ENCODE measurements at regions not wholly inside any gene's neighbourhood (a gene's known extent, or its start where the extent isn't known, plus 50 kb on each side); places are given as distances from the start of the nearest gene placed in this dataset.

- no peak overlapping the region for H3K27ac ChIP-seq
- H3K4me1 ChIP-seq = no peaks in the 10 kb centered on the region
- no peak for TF ChIP-seq CTCF (IDR thresholded peaks at IDR 0.05)
- no peak for TF ChIP-seq POLR2A (IDR thresholded peaks at IDR 0.05)
- no peak overlapping the region for H3K4me3 ChIP-seq
- no peaks in the 10 kb centered on the region for H3K9me3 ChIP-seq
- intact Hi-C loops (cut with DNase I) = no loop called here
- peaks cover 0 to 14% (median 0%) of the 10 kb centered on the region in 4 donors for H3K27me3 ChIP-seq
- no peaks in the 10 kb centered on the region for H3K36me3 ChIP-seq
- no peak for DNase-seq
- 86 to 88% methylated on average over 8 of the region's 8 CpGs for WGBS, 2 donors
Measured at GRCh38 chr11:11758603-11759196, 83.1 kb upstream of the USP47 start.

- H3K4me3 ChIP-seq = no peak overlapping the region
- intact Hi-C loops (cut with DNase I) = no loop called here
- no peaks in the 10 kb centered on the region for H3K4me1 ChIP-seq
- TF ChIP-seq POLR2A (IDR thresholded peaks at IDR 0.05) = no peak
- no peak for TF ChIP-seq CTCF (IDR thresholded peaks at IDR 0.05)
- H3K36me3 ChIP-seq = no peaks in the 10 kb centered on the region
- whole genome bisulfite sequencing, 2 donors = 100% methylated on average over 3 of the region's 3 CpGs; no CpG with 5 or more reads in 1 of the 2 donors
- H3K9me3 ChIP-seq = no peaks in the 10 kb centered on the region
- peaks cover 0 to 17% (median 0%) of the 10 kb centered on the region in 4 donors for H3K27me3 ChIP-seq
- no peak for DNase-seq
- H3K27ac ChIP-seq = no peak overlapping the region
Measured at GRCh38 chr11:11757909-11758308, 83.9 kb upstream of the USP47 start.

GRCh38 chr11:11756718-11757117 is 85.1 kb upstream of the USP47 start:
- Histone ChIP-seq H3K4me3 (no peak overlapping the region), H3K4me1 (no peaks in the 10 kb centered on the region), H3K36me3 (no peaks in the 10 kb centered on the region), H3K27ac (no peak overlapping the region), H3K27me3 (peaks cover 0 to 19% (median 0%) of the 10 kb centered on the region in 4 donors), H3K9me3 (no peaks in the 10 kb centered on the region)
- intact Hi-C loops (cut with DNase I) = no loop called here
- DNase-seq = no peak
- WGBS, 2 donors = 92% methylated on average over 2 to 3 of the region's 3 CpGs
- no peak for TF ChIP-seq POLR2A (IDR thresholded peaks at IDR 0.05)
- TF ChIP-seq CTCF (IDR thresholded peaks at IDR 0.05) = no peak

GRCh38 chr11:11755871-11756270 is 85.9 kb upstream of the USP47 start:
- intact Hi-C loops (cut with DNase I) = no loop called here
- H3K9me3 ChIP-seq = no peaks in the 10 kb centered on the region
- no peak for TF ChIP-seq CTCF (IDR thresholded peaks at IDR 0.05)
- no peak for TF ChIP-seq POLR2A (IDR thresholded peaks at IDR 0.05)
- H3K36me3 ChIP-seq = no peaks in the 10 kb centered on the region
- H3K27ac ChIP-seq = no peak overlapping the region
- peaks cover 0 to 19% (median 0%) of the 10 kb centered on the region in 4 donors for H3K27me3 ChIP-seq
- H3K4me1 ChIP-seq = no peaks in the 10 kb centered on the region
- WGBS, 2 donors = 73 to 83% methylated on average over 5 of the region's 5 CpGs
- DNase-seq = no peak
- H3K4me3 ChIP-seq = no peak overlapping the region

- no peak for DNase-seq
- Histone ChIP-seq H3K4me1 (no peaks in the 10 kb centered on the region), H3K9me3 (no peaks in the 10 kb centered on the region), H3K27ac (no peak overlapping the region), H3K36me3 (no peaks in the 10 kb centered on the region), H3K4me3 (no peak overlapping the region), H3K27me3 (peaks cover 0 to 13% (median 0%) of the 10 kb centered on the region in 4 donors)
- TF ChIP-seq POLR2A (IDR thresholded peaks at IDR 0.05) (no peak), CTCF (IDR thresholded peaks at IDR 0.05) (no peak)
- 41 to 81% methylated on average over 3 of the region's 3 CpGs for WGBS, 2 donors
- intact Hi-C loops (cut with DNase I) = no loop called here
Measured at GRCh38 chr11:11752679-11753078, 89.1 kb upstream of the USP47 start.

Data from esophagus squamous epithelium (tissue), 5 donors.